Activated effector memory CD4-positive, alpha-beta T cell treated with Interleukin-2 at 50 U/mL for 16 hours (primary cell): ENCODE measurements at regions not wholly inside any gene's neighbourhood (a gene's known extent, or its start where the extent isn't known, plus 50 kb on each side); places are given as distances from the start of the nearest gene placed in this dataset.

Source experiments
- DNase-seq: peaks from one replicate; pipeline ENCODE4 v3.0.0-alpha.2; 2020

DNA sequence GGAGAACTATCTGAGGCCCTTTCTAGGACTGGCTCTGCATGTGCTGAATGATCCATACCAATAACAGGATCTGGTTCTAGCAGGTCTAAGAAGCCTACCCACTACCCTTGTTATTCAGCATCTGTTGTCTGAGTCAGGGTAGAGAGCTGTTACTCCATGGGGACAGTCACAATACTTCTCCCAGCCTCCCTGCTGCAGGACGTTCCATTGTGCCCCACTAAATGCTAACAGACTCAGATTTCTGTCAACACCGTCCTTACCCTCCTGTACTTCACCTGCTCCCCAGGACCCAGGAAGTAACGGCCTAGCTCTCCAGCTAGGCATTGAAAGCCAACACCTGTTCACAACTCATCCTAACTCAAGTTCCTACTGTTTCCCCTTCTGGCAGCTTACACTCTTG, 719.7 kb upstream of the ID2 start:
- no peak for DNase-seq

DNA sequence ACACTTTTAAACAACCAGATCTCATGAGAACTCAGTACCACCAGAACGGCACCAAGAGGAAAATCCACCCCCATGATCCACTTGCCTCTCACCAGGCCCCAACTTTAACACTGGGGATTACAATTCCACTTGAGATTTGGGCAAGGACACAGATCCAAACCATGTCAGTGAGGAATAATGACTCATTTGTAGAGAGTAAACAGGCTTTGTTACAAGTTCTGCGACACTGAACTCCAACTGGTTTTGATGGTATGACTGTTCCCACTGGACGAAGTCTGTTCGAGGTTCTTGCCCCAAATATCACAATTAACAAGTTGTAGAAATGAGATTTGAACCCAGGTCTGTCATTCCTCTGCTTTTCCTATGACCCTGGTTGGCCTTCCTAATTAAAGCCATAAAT, 718.1 kb upstream of the ID2 start:
- no peak for DNase-seq

DNA sequence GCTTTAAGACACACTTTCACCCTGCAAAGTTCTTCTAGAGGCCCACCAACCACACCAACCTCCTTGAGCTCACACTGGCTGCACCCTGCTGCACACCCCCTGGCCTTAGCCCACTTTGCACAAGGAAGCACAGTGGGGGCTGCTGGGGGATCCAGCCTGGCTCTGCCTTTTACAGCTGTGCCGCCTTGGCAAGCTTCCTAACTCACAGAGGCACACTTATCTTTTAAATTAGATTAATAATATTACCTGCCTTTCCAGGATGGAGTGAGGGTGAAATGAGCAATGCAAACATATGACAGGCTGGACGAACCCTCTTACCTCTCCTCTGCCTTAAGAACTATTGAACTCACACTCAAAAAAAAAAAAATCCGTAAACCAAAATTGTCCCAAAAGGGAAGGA, 715.8 kb upstream of the ID2 start:
- DNase-seq = no peak

DNA sequence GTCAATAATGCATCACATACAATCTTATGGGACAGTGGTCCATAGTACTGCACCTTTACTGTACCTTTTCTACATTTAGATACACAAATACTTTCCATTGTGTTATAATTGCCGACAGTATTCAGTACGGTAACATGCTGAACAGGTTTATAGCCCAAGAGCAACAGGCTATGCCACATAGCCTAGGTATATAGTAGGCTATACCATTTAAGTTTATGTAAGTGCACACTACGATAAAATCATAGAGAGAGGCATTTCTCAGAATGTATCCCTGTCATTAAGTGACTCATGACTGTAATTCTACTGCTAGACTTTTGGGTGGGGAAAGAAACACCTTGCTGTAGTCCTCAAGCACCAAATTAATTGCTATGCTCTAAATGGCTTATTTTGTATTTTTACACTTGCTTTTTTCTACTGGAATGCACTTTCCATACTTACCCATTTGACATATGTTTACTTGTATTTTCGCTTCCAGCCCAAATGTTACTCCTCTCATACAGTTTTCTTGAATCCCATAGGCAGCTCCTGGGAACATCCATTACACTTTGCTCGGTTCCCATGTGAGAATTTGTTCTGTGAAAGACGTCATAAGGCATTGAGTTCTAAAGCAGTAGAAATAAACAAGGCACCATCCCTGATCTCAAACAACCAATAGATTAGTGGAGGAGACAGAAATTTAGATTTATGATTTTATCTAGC, 714.0 kb upstream of the ID2 start:
- DNase-seq = no peak

DNA sequence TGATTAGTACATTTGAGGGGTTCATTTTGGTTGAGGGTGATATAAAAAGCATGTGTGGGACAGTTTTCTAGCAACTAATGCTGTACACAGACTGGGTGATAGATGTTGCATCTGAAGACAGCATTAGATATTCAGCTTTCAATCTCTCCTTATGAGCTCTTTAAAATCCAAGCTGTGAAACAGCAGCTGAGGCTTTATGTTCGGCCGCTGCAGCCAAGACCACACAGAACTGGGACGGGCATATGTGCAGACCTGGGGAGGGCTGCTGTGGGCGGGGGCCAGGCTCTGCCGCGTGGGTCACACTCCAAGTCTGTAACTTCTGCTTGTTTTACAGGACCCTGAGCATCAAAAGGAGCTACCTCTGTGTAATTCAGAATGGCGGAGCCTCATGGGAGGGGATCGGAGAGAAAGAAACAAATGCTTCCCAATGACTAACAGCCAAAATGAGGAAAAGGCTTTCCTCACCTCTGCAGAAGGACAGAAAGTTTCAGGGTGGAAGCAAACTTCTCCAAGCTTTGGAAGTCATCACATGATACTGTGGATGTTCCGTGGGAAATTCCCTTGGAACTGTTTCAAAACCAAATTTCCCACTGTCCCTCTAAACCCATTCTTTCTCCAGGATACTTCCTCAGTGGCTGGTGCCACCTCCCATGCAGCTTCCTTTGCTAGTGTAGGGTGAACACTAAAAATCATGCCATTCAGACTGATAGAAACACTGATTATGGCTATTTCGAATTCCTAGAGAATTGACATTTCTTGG, 711.9 kb upstream of the ID2 start:
- DNase-seq = no peak

DNA sequence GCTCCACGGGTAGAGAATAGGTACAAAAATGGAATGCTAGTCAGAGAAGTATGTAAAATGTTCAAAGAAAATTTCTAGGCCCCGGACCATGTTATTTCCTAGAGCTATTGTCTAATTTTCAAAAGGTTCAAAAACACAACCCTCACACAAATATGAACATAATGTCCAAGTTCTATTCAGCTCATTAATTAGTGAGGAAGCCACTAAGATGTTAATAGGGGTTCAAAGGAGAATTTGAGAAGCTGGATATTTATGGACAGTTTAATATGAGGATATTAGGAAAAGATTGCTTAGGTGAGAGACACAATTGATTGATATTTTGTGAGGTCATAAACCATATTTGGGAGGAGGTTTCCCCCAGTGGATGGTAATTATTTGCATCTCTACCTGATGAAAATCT, 710.6 kb upstream of the ID2 start:
- DNase-seq = no peak

DNA sequence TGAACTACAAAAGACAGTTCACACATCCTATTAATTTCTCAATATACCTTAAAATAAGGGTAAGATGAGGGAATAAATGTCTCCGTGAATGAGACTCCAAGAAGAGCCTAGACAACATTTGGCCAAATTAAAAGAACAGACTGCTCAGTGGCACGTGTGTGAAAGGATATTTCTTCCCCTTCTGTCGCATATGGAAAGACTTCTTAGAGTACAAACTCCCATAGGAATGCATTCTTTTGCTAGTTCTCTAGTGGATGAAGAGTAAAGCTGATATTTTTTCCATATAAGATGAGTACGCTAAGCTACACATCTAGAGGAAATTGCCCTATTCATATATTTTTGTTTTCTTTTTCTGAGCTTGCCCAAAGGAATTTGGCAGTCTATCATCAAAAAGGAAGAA, 710.0 kb upstream of the ID2 start:
- no peak for DNase-seq

DNA sequence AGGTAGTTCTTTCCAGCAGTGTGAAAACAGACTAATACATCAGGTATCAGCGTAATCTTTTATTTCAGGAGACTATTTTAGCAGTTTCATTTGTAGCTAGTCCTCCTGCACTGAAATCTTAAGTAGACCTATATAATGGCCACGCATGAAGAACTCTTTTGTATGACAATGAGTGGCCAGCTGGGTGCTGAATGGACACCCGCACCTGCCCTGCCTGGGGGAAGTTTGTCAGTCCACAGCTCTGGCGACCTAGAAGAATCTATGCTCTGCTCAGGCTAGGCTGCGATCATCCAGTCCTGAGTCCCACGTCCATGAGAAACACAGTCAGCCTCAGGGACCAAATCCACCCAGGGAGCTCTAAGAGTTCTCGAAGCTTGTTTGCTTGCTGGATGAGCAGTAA, 709.2 kb upstream of the ID2 start:
- no peak for DNase-seq

DNA sequence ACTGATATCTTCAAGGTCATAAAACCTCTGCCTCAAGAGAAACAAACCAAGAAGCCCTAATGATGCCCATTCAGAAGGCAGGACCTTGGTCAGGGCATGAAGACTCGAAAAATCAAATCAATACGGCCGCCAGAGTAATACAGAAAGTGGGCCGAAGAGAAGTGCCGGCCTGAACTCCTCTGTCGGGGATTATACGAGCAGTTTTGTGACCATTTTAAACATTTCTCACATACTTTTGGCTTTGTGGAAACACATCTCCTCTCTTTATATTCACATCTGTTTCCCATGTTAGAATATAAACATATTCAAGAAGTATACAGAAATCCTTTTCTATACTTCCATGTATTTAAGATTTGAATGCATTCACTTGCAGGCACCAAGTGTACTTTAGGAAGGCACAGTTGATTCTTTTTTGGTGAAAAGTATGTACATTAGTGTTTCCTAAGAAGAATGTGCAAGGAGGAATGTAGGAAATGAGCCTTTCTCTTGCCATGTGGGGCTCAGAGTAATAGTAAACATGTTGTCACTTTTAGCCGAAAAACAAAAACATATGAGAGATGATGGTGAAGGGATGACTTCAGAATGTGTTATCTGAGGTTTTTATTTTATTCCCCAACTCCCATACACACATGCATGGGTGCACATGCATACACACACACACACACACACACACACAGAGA, 707.9 kb upstream of the ID2 start:
- no peak for DNase-seq

DNA sequence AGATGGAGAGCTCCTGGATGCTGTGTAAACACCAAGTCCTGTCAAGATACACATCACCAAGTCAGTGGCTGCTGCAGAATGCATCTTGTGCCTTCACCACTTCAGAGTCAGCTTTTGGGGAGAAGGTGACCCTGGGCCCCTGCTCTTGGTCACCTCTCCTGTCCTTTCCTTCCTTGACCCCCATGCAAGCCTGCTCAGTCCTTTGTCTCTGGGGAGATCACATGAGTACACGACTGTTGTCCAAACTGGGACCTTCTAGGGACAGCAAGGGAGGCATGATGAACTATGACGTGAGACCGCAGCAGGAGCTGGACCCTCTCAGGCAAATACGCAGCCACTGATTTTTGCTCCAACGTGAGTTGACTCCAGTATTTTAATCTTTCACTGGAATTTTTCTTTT, 706.9 kb upstream of the ID2 start:
- no peak for DNase-seq

DNA sequence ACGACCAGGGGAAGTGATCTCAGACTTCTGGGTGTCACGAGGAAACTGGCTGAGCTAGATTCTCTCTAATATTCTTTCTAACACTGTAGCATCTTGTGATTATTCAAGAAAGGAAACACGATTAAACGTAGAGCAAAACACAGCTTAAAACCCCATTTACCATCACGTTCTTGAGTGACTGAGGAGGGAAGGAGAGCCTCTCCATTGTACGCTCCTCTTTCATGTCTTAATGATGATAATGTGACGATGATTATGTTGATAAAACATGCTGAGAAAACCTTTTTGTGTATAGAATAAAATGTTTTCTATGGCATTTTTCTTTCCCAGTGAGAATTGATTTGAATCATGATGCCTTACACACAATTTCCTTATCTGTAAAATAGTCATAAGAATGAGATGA, 705.6 kb upstream of the ID2 start:
- no peak for DNase-seq

DNA sequence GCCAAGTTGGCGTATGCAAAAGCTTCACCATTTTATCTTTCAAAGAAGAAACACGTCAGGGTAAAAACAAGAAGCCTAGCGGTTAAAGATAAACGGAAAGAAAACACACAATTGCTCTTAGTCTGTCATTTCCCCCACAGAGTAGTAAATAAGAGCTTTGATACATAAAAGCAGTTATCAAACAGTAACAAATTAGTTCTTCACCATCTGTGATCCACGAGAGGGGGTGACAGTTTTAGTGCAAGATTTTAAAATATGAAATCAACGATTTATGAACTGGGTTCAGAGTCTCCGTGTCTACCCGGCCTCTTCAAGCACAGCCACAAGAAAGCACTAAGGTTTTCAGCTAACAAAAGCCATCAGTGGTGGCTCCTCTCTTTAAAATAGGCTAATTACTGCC, 703.9 kb upstream of the ID2 start:
- no peak for DNase-seq

DNA sequence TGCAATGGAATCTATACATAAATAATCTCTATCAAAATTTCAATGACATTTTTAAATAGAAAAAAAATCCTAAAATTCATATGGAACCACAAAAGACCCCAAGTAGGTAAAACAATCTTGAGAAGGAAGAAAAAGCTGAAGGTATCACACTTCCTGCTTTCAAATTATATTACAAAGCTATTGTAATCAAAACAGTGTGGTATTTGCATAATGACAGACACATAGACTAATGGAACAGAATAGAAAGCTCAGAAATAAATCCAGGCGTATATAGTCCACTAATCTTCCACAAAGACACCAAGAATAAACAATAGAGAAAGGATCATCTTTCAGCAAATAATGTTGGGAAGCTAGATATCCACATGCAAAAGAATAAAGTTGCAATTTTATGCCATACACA, 699.8 kb upstream of the ID2 start:
- no peak for DNase-seq

DNA sequence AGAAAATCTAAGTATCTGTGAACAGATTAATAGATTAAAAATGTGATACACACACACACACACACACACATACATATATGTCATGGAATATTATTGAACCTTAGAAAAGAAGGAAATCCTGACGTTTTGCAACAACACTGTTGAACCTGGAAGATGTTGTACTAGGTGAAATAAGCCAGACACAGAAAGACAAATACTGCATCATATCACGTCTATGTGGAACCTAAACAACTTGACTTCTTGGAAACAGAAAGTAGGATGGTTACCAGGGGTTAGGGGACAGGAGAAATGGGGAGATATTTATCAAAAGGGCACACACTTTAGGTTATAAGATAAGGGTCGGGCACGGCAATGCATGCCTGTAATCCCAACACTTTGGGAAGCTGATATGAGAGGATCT, 698.4 kb upstream of the ID2 start:
- DNase-seq = no peak

DNA sequence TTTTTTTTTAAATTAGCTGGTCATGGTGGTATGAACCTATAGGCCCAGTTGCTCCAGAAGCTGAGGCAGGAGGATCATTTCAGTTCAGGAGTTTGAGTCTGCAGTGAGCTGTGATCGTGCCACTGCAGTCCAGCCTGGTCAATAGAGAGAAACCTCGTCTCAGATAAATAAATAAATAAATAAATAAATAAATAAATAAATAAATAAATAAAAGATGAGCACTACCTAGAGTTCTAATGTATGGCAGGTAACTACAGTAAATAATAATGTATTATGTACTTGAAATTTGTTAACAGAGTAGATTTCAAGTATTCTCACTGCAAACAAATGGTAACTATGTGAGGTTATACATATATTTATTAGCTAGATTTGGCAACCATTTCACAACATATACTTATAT, 697.9 kb upstream of the ID2 start:
- DNase-seq = no peak

DNA sequence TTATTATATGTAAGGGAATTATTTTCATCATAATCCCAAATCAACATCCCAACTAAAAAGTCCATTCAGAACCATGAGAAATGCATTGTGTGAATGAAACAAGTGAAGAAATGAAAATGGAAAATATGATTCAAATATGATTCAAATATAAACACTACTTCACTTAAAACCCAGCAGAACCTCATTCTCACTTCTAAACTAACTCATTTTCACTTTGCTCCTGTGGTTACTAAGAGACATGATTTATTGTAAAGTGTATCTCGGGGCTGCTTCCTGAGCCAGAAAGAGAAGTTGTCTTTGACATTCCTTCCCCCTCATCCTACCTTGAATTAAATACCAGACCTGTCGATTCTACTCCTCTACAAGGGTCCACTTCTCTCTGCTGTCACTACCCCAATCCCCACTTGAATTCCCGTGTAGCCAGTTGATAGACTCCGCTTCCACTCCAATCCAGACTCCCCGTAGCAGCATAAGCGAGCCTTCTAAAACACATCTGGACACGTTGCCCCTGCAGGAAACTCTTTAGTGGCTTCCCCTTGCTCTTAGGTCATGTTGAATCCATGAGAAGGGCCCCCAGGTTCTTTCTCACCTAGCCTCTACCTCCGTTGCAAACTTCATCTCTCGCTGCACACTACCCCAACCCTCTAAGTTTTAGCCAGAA, 697.0 kb upstream of the ID2 start:
- DNase-seq = no peak

DNA sequence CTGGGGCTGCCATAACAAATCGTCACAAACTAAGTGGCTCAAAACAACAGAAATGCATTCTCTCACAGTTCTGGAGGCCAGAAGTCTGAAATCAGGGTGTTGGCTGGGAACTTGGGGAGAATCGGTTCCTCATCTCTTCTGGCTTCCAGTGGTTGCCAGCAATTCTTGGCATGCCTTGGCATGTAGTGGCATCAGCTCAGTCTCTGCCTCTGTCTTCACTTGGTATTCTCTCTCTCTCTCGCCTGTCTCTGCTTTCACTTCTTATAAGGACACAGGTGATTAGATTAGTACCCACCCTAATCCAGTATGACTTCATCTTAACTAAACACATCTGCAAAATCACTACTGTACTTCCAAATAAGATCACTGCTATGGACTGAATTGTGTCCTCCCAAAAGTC, 695.4 kb upstream of the ID2 start:
- no peak for DNase-seq

DNA sequence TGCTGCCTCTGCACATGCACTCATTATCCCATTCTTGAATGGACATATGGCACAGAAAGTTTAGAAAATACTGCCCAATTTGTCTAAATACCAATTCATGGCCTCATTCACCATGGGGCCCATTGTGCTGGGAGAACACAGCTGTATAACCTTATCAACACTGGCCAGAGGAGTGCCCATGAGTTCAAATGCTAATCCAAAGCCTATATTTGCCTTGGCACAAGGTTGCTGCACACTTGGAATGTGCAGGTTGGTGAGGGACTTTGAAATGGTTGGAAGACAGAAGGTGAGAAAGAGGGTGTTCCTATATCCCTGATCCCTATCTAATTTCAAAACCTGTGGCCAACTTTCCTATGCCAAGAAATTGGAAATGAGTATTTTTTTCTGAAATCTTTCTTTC, 693.9 kb upstream of the ID2 start:
- no peak for DNase-seq

DNA sequence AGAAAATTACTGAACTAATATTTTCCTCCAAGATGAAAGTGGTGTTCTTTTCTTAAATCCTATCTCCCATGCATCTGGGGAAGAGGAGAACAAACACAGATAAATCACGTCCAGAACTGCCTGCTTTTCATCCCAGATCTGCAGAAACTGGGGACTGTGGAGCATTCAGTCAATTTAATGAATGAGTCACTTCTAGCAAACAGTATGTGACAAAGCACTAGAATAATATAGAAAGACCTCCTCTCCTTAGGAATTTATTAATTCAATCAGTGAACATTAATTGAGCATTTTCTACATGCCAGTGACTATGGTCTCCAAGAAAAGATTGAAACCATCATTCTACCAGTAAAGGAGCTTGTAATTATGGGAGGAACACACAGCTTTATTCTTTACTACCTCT, 693.4 kb upstream of the ID2 start:
- DNase-seq = no peak

DNA sequence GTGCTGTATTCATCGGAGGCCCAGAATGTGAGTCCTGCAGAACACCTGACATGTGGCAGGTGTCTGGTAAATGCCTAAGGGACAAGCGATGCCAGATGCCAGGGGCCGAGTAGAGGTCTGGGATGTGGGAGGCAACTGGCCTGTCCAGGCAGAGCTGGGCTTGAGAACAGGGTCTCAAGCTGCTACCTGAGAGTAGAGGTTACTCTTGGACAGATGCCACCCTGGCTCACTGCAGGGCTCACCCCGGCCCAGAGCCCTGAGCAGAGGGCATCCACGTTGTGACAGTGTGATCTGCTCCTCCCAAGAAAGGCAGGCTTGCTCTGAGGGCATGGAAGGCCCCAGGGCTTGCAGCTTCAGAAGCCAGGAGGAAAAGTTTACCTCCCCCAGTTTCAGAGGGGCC, 692.0 kb upstream of the ID2 start:
- no peak for DNase-seq

DNA sequence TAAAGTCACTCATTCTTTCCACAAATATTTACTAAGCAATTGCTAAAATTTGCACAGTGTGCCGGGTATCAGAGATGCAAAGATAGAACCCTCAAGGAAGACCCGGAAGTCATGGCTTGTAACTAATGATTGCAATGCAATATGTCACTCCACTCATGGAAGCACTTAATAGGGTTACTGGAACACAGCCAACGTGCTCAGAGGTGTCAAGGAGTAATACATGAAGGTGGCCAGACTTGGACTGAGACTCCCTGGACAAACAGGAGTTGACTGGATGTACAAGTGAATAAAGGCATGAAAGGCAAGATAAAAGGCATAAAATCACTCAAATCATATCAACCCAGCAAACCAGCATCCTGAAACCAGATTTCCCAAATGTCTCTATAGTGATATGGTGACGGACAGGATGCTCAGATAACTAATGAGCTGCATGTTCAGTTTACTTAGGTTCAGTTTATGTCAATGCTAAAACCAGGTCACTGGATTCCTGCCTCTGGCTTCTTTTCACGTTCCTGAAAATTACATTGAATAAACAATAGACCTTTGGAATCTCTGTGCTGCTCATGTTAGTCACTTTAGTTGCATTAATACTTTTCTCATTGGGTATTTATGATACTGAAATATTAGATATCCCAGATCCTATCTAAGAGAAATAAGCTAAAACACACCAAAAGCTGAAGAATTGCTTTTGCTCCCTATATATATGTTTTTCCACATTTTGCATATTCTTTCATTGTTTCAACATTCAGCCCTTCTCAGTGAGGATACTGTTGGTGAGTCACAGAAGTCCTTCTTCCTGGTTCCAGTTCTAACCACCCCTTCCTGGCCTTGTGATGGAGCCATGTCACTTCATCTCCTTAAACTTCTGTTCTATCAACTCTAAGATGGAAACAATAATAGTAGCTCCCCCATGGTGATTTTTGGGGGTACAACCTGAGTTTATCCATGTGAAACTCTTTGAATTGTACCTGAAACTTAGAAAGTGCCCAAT, 688.9 kb upstream of the ID2 start:
- no peak for DNase-seq

DNA sequence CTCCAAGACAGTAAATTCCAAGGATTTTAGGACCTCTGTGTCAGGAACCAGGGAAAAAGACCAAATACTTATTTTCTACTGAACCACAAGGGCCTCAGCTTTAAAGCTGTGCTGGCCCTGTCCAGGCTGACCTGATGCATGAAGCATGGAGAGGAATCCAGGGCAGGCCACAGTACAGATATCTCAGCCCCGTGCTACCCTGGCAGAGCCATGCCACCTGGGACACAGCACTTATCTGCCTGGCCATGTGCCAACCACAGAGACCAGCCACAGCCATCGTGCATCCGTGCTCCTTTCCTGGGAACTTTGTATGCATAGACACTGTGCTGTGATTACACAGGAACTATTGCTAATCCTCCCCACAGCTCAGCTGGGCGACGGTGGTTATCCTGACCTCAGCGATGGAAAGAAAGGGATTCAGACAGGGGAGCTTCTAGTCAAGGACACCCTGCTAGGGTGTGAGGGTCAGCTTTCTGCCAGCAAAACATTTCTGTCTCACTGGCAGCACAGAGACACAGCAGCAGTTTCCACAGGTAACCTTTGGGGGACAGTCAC, 687.4 kb upstream of the ID2 start:
- no peak for DNase-seq
